ENCODE measurements at regions not wholly inside any gene's neighbourhood (a gene's known extent, or its start where the extent isn't known, plus 50 kb on each side); places are given as distances from the start of the nearest gene placed in this dataset.

DNA sequence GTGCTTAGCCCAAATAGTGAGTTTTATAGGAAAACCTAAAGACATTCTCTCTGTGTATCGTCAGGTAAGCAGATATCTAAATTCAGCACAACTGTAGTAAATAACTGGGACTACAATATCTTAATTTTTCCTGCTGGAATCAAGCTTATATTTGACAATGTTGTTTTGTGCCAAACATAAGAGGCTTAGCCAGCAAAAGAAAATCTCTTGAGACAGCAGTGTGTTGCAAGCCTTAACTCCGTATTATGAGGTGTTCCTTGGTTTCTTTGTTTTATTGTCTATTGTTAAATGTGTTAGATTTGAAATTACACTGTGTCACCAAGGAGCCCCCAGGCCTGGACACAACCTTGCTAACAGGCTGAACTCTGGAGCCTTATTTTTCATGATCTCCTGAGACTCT lies 1570.6 kb upstream of the GOT2 start:
- no peak for DNase-seq (ENCODE audit: low read depth)
- no peak overlapping the region for H3K4me3 ChIP-seq (ENCODE audit: low read depth, low read length)

DNA sequence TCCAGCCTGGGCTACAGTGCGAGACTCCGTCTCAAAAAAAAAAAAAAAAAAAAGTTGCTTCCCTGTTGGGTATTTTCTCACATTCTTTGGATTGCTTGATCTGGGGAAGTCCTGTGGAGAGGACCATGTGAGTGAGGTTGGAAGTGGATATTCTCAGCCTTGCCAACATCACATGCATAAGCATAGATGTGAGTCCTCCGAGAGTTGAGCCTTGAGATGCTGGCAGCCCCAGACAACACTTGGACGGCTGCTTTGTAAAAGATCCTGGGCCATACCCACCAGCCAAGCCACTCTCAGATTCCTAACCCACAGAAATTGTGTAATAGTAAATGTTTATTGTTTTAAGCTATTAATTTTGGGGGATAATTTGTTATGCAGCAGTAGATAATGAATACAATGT lies 1570.0 kb upstream of the GOT2 start:
- no peak for DNase-seq (ENCODE audit: low read depth)
- TF ChIP-seq, protein P1, sequence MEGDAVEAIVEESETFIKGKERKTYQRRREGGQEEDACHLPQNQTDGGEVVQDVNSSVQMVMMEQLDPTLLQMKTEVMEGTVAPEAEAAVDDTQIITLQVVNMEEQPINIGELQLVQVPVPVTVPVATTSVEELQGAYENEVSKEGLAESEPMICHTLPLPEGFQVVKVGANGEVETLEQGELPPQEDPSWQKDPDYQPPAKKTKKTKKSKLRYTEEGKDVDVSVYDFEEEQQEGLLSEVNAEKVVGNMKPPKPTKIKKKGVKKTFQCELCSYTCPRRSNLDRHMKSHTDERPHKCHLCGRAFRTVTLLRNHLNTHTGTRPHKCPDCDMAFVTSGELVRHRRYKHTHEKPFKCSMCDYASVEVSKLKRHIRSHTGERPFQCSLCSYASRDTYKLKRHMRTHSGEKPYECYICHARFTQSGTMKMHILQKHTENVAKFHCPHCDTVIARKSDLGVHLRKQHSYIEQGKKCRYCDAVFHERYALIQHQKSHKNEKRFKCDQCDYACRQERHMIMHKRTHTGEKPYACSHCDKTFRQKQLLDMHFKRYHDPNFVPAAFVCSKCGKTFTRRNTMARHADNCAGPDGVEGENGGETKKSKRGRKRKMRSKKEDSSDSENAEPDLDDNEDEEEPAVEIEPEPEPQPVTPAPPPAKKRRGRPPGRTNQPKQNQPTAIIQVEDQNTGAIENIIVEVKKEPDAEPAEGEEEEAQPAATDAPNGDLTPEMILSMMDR (IDR thresholded peaks at IDR 0.05; ENCODE audit: insufficient read depth, low read depth, low read length): no peak
- no peak overlapping the region for H3K4me3 ChIP-seq (ENCODE audit: low read depth, low read length)

More for the DNA sequence above, 1570.6 kb upstream of the GOT2 start:
- TF ChIP-seq, protein P1 (IDR thresholded peaks at IDR 0.05; ENCODE audit: insufficient read depth, low read depth, low read length): no peak

DNA sequence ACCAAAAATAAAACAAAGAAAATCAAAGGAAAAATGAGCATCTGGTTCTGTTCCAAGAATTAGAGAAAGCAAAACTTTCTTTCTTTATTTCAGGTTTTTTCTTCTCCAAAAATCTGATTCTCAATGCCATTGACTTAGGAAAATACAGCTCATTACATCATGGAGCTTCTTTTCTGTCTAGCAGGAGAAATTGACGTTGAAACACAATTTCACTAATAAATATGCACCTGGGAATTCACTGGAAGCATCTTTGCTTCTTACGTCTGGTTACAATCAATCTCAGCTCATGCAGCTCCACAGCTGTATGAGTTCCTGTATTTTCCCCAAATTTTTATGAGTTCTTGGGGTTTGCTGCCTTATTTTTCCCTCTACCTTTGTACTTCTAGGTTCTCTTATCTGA lies 1568.6 kb upstream of the GOT2 start:
- no peak for DNase-seq (ENCODE audit: low read depth)
- H3K4me3 ChIP-seq (ENCODE audit: low read depth, low read length): no peak overlapping the region
- TF ChIP-seq, protein P1 (IDR thresholded peaks at IDR 0.05; ENCODE audit: insufficient read depth, low read depth, low read length): no peak

DNA sequence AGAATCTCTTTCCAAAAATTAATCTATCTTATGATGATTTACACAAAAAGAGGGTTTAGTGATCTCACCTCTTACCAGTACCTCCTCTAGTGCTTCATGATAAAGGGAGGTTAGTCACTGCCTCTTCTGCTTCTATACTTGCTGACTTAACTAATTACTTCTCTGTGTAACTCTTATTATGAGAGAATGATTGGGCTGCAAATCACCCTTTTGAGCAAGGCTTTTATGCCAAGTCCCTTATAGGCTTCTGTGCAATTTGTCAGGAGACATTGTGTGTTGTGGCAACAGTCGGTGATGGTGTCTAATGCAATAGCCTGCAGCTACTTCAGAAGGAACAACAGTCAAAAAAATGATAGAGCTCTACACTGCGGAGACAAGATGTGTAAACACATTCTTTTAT lies 1568.1 kb upstream of the GOT2 start:
- no peak overlapping the region for H3K4me3 ChIP-seq (ENCODE audit: low read depth, low read length)
- no peak for DNase-seq (ENCODE audit: low read depth)
- TF ChIP-seq, protein P1 (IDR thresholded peaks at IDR 0.05; ENCODE audit: insufficient read depth, low read depth, low read length): no peak

DNA sequence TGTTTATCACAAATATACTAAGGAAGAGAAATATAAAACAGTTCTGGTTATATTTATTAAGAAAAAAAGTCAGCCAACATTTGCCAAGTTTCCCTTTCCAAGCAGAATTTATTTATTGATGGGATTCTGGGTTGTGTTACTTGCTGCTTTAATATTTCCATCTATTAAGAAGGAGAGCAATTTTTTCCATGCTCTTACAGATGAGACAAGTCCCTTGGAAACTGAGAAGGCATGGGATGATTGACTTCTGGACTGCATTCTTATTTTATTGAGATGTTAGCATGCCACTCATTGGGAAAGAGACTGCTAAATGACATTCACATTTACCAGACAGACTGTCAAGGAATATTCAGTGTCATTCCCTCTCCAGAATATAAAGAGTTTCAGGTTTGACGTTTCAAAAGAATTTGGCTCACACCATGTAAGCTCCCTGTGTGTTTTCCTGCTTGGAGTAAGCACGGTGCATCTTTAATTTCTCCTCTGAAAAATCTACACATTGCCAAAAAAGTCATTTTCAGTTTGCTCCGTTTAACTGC lies 1565.2 kb upstream of the GOT2 start:
- TF ChIP-seq, protein P1 (IDR thresholded peaks at IDR 0.05; ENCODE audit: insufficient read depth, low read depth, low read length): no peak
- no peak overlapping the region for H3K4me3 ChIP-seq (ENCODE audit: low read depth, low read length)
- no peak for DNase-seq (ENCODE audit: low read depth)

DNA sequence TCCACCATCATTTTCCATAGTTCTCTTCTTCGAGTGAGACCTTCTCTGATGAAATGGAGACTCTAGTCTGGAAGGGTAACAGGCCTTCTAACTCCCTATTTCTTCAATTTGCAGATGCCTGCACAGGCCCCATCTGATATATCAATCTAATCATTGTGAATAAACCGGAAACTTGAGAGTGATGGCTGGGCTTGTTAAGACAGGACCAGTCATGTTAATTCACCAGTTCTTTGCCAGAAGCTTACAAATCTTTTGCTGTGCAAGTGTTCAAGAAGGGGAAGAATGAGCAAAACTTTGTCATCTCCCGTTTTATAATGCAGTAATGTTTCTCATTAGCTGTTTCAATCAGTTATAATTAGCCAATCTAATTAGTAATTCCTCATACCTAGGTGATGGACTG lies 1561.3 kb upstream of the GOT2 start:
- TF ChIP-seq, protein P1 (IDR thresholded peaks at IDR 0.05; ENCODE audit: insufficient read depth, low read depth, low read length): no peak
- DNase-seq (ENCODE audit: low read depth): no peak
- H3K4me3 ChIP-seq (ENCODE audit: low read depth, low read length): no peak overlapping the region

DNA sequence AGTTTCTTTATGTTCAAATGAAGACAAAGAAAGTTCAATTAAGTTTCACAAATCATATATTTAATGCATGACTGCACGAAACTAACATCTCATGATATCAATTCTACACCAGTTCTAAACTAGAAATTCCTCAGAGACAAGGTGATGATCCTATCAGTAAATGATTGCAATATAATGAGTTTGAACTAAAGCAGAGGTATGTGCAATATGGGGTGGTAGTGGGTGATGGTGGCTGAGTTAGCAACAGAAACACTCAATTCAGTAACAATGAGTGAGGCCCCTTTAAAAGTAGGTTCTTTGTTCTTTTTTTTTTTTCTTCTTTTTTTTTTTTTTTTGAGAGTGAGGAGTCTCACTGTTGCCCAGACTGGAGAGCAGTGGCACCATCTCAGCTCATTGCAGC lies 1551.7 kb upstream of the GOT2 start:
- no peak for DNase-seq (ENCODE audit: low read depth)
- H3K4me3 ChIP-seq (ENCODE audit: low read depth, low read length): no peak overlapping the region
- TF ChIP-seq, protein P1 (IDR thresholded peaks at IDR 0.05; ENCODE audit: insufficient read depth, low read depth, low read length): no peak

All from fibroblast of villous mesenchyme (primary cell).